HEK293 (cell line): ENCODE measurements at regions not wholly inside any gene's neighbourhood (a gene's known extent, or its start where the extent isn't known, plus 50 kb on each side); places are given as distances from the start of the nearest gene placed in this dataset.

Source experiments
- CTCF ChIA-PET: fragments of 350-600 bp; formaldehyde crosslinking; extraction: SDS; loops from one replicate; lab custom pipeline; 2021; ENCODE audit warnings: antibody characterized with exemption; lab: Yijun Ruan, JAX
- POLR2A ChIA-PET: fragments of 300-600 bp; formaldehyde crosslinking; extraction: SDS; loops from one replicate; lab custom pipeline; 2020; ENCODE audit warnings: antibody characterized with exemption, inconsistent platforms; lab: Yijun Ruan, JAX
- H3K27ac ChIP-seq: fragments of 200-500 bp; sonication (Bioruptor generic); 2 replicates; pipeline ENCODE4 v1.5.1; 2014; ENCODE audit warnings: low read depth, low read length, control low read depth, inconsistent platforms; ENCODE audit errors: extremely low read depth
- H3K36me3 ChIP-seq, 2 experiments: fragments of 200-500 bp in 1 of 2; sonication (Bioruptor generic) in 1 of 2; 1 replicate in 1 of 2; 2 replicates in 1 of 2; pipeline ENCODE4 v1.5.1; 2014 to 2017; ENCODE audit warnings: inconsistent platforms in 2 of 2, low read length in 2 of 2; ENCODE audit not compliant: control insufficient read depth in 2 of 2, insufficient read depth in 1 of 2
- H3K4me1 ChIP-seq: fragments of 200-500 bp; sonication (Bioruptor generic); 2 replicates; pipeline ENCODE4 v1.5.1; 2014; ENCODE audit warnings: mild to moderate bottlenecking, low read length, inconsistent platforms; ENCODE audit not compliant: control insufficient read depth, insufficient read depth
- H3K4me3 ChIP-seq: 2 replicates; pipeline ENCODE4 v1.5.1; 2011; ENCODE audit warnings: low read depth, mild to moderate bottlenecking, control low read depth, low read length, moderate library complexity
- H3K9me3 ChIP-seq: fragments of 200-500 bp; sonication (Bioruptor generic); 2 replicates; pipeline ENCODE4 v1.5.1; 2014; ENCODE audit warnings: low read depth, low read length, inconsistent platforms; ENCODE audit not compliant: control insufficient read depth, insufficient read depth
- ELK4 ChIP-seq: IDR thresholded peaks from 2 replicates; pipeline ENCODE4 v1.6.1; 2011; ENCODE audit warnings: mild to moderate bottlenecking, low read depth, low read length, borderline replicate concordance
- GLI4 ChIP-seq: fragments of 450-650 bp; formaldehyde crosslinking; IDR thresholded peaks from 2 replicates; pipeline ENCODE4 v1.5.1; 2016; ENCODE audit warnings: missing biosample characterization, missing genetic modification characterization
- IKZF3 ChIP-seq: fragments of 450-650 bp; IDR thresholded peaks from 2 replicates; pipeline ENCODE4 v1.5.0; 2018; ENCODE audit warnings: missing biosample characterization, mild to moderate bottlenecking, missing genetic modification characterization, moderate library complexity
- KLF16 ChIP-seq: fragments of 450-650 bp; formaldehyde crosslinking; IDR thresholded peaks from 2 replicates; pipeline ENCODE4 v1.5.1; 2017; ENCODE audit warnings: missing biosample characterization, missing genetic modification characterization
- OSR2 ChIP-seq: fragments of 450-650 bp; formaldehyde crosslinking; IDR thresholded peaks from 2 replicates; pipeline ENCODE4 v1.5.1; 2016; ENCODE audit warnings: missing biosample characterization, missing genetic modification characterization
- SALL2 ChIP-seq: fragments of 450-650 bp; formaldehyde crosslinking; IDR thresholded peaks from 2 replicates; pipeline ENCODE4 v1.5.0; 2017; ENCODE audit warnings: missing biosample characterization, mild to moderate bottlenecking, missing genetic modification characterization, borderline replicate concordance
- SP7 ChIP-seq: fragments of 450-650 bp; formaldehyde crosslinking; IDR thresholded peaks from 2 replicates; pipeline ENCODE4 v1.5.1; 2016; ENCODE audit warnings: missing biosample characterization, missing genetic modification characterization
- TSHZ1 ChIP-seq: fragments of 450-650 bp; formaldehyde crosslinking; IDR thresholded peaks from 2 replicates; pipeline ENCODE4 v1.5.1; 2016; ENCODE audit warnings: missing biosample characterization, missing genetic modification characterization, borderline replicate concordance
- YY1 ChIP-seq: fragments of 450-650 bp; formaldehyde crosslinking; IDR thresholded peaks from 2 replicates; pipeline ENCODE4 v1.5.1; 2018; ENCODE audit warnings: missing biosample characterization, missing genetic modification characterization
- ZNF10 ChIP-seq: fragments of 450-650 bp; formaldehyde crosslinking; IDR thresholded peaks from 2 replicates; pipeline ENCODE4 v1.5.1; 2017; ENCODE audit warnings: missing biosample characterization, missing genetic modification characterization
- ZNF114 ChIP-seq: fragments of 450-650 bp; formaldehyde crosslinking; IDR thresholded peaks from 2 replicates; pipeline ENCODE4 v1.5.0; 2017; ENCODE audit warnings: missing biosample characterization, missing genetic modification characterization
- ZNF133 ChIP-seq: fragments of 450-650 bp; formaldehyde crosslinking; IDR thresholded peaks from 2 replicates; pipeline ENCODE4 v1.5.1; 2016; ENCODE audit warnings: missing biosample characterization, missing genetic modification characterization
- ZNF214 ChIP-seq: fragments of 450-650 bp; formaldehyde crosslinking; IDR thresholded peaks from 2 replicates; pipeline ENCODE4 v1.5.1; 2017; ENCODE audit warnings: missing biosample characterization, mild to moderate bottlenecking, missing genetic modification characterization, borderline replicate concordance
- ZNF23 ChIP-seq: fragments of 450-650 bp; formaldehyde crosslinking; IDR thresholded peaks from 2 replicates; pipeline ENCODE4 v1.5.1; 2016; ENCODE audit warnings: missing biosample characterization, missing genetic modification characterization, borderline replicate concordance
- ZNF248 ChIP-seq: fragments of 450-650 bp; formaldehyde crosslinking; IDR thresholded peaks from 2 replicates; pipeline ENCODE4 v1.5.1; 2017; ENCODE audit warnings: missing biosample characterization, missing genetic modification characterization
- ZNF266 ChIP-seq: fragments of 450-650 bp; formaldehyde crosslinking; IDR thresholded peaks from 2 replicates; pipeline ENCODE4 v1.5.1; 2016; ENCODE audit warnings: missing biosample characterization, missing genetic modification characterization, low read depth
- ZNF292 ChIP-seq: fragments of 450-650 bp; formaldehyde crosslinking; IDR thresholded peaks from 2 replicates; pipeline ENCODE4 v1.5.1; 2016; ENCODE audit warnings: low read depth, missing biosample characterization, missing genetic modification characterization, borderline replicate concordance
- ZNF311 ChIP-seq: fragments of 450-650 bp; formaldehyde crosslinking; IDR thresholded peaks from 2 replicates; pipeline ENCODE4 v1.5.1; 2017; ENCODE audit warnings: missing biosample characterization, missing genetic modification characterization, borderline replicate concordance
- ZNF366 ChIP-seq: fragments of 450-650 bp; formaldehyde crosslinking; conservative IDR thresholded peaks from 2 replicates; pipeline ENCODE4 v1.5.1; 2016; ENCODE audit warnings: missing biosample characterization, missing genetic modification characterization
- ZNF48 ChIP-seq: fragments of 450-650 bp; formaldehyde crosslinking; IDR thresholded peaks from 2 replicates; pipeline ENCODE4 v1.5.1; 2016; ENCODE audit warnings: missing biosample characterization, missing genetic modification characterization
- ZNF548 ChIP-seq: fragments of 450-650 bp; formaldehyde crosslinking; IDR thresholded peaks from 2 replicates; pipeline ENCODE4 v1.5.1; 2016; ENCODE audit warnings: missing biosample characterization, missing genetic modification characterization
- ZNF585B ChIP-seq: fragments of 450-650 bp; formaldehyde crosslinking; IDR thresholded peaks from 2 replicates; pipeline ENCODE4 v1.5.1; 2016; ENCODE audit warnings: missing biosample characterization, missing genetic modification characterization
- ZNF677 ChIP-seq: fragments of 450-650 bp; IDR thresholded peaks from 2 replicates; pipeline ENCODE4 v1.5.0; 2018; ENCODE audit warnings: missing biosample characterization, mild to moderate bottlenecking, missing genetic modification characterization, moderate library complexity
- ZNF785 ChIP-seq: fragments of 450-650 bp; formaldehyde crosslinking; IDR thresholded peaks from 2 replicates; pipeline ENCODE4 v1.5.1; 2016; ENCODE audit warnings: missing biosample characterization, missing genetic modification characterization
- ZSCAN23 ChIP-seq: fragments of 450-650 bp; formaldehyde crosslinking; IDR thresholded peaks from 2 replicates; pipeline ENCODE4 v1.5.1; 2016; ENCODE audit warnings: missing biosample characterization, missing genetic modification characterization

GRCh38 chr20:20972490-20972889 is 133.7 kb downstream of the LINC00237 start:
- Histone ChIP-seq H3K4me1 (no peaks in the 10 kb centered on the region), H3K4me3 (no peak overlapping the region), H3K27ac (no peak overlapping the region)
- TF ChIP-seq ZNF311 = no peak
- no peak for TF ChIP-seq ZNF48
- TF ChIP-seq ELK4 = no peak
- no peak for TF ChIP-seq ZNF366 (tag by site-specific recombination)
- TF ChIP-seq, all 188 proteins: peak for 0
- H3K9me3 ChIP-seq = no peaks in the 10 kb centered on the region
- POLR2A ChIA-PET = interaction anchor here (0.5 kb wide), 1 partner anchor 343 kb away, joined by 4 read pairs; no protein-coding TSS in a partner anchor
- no peaks in the 10 kb centered on the region for H3K36me3 ChIP-seq
- CTCF ChIA-PET = interaction anchor here (1.2 kb wide), 1 partner anchor 18 kb away, joined by 3 read pairs; no protein-coding TSS in a partner anchor

- H3K36me3 ChIP-seq = no peaks in the 10 kb centered on the region
- TF ChIP-seq ZSCAN23 (no peak), YY1 (tag by site-specific recombination) (no peak), ZNF548 (tag by site-specific recombination) (no peak), GLI4 (tag by site-specific recombination) (no peak), ZNF677 (tag by site-specific recombination) (no peak), ZNF10 (tag by site-specific recombination) (no peak), SALL2 (no peak), SP7 (tag by site-specific recombination) (no peak), ZNF114 (tag by site-specific recombination) (no peak), ZNF23 (tag by site-specific recombination) (no peak), OSR2 (tag by site-specific recombination) (no peak), ZNF248 (tag by site-specific recombination) (no peak), ZNF585B (tag by site-specific recombination) (no peak), IKZF3 (tag by site-specific recombination) (no peak)
- CTCF ChIA-PET = interaction anchor here (1.2 kb wide), 1 partner anchor 17 kb away, joined by 3 read pairs; no protein-coding TSS in a partner anchor
- no peak overlapping the region for H3K27ac ChIP-seq
- POLR2A ChIA-PET = no interaction called here
- H3K4me1 ChIP-seq = no peaks in the 10 kb centered on the region
- H3K9me3 ChIP-seq = no peaks in the 10 kb centered on the region
- no peak overlapping the region for H3K4me3 ChIP-seq
Measured at GRCh38 chr20:20971810-20972209, 134.3 kb downstream of the LINC00237 start.

- Histone ChIP-seq H3K27ac (no peak overlapping the region), H3K9me3 (no peaks in the 10 kb centered on the region), H3K4me3 (no peak overlapping the region), H3K4me1 (no peaks in the 10 kb centered on the region), H3K36me3 (no peaks in the 10 kb centered on the region)
- POLR2A ChIA-PET = interaction anchor here (0.6 kb wide), 1 partner anchor 69 kb away, joined by 7 read pairs; no protein-coding TSS in a partner anchor
- CTCF ChIA-PET = interaction anchor here (0.7 to 1.6 kb wide), 2 partner anchors 18 to 264 kb away, joined by 3 read pairs; no protein-coding TSS in a partner anchor
- TF ChIP-seq KLF16 (tag by site-specific recombination) (no peak), TSHZ1 (tag by site-specific recombination) (no peak), ZNF214 (no peak), ZNF292 (tag by site-specific recombination) (no peak), ZNF133 (tag by site-specific recombination) (no peak), ZNF677 (tag by site-specific recombination) (no peak), ZNF785 (tag by site-specific recombination) (no peak), ZNF266 (tag by site-specific recombination) (no peak)
Measured at GRCh38 chr20:20970841-20971240, 135.3 kb downstream of the LINC00237 start.
